ENCODE measurements at regions not wholly inside any gene's neighbourhood (a gene's known extent, or its start where the extent isn't known, plus 50 kb on each side); places are given as distances from the start of the nearest gene placed in this dataset.

DNA sequence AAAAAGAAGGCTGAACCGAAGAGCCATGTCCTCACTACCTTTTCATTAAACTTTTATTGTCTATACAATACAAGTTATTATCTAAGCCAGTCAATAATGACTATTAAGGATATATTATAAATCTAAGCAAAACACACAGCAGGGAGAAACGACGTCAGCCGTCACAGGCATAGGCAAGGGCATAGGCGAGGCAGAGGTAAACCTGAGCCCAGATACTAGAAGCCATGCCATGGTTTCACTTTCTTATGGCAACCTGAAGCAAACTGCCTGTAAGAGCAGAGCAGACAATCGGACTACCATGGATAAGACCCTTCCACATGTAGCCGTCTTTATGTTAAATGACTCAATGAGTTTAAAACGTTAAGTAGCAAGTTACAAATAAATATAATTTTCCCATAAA is 238.5 kb upstream of the ZNF521 start:
- Histone ChIP-seq H3K27ac (no peak overlapping the region), H3K9me3 (no peaks in the 10 kb centered on the region), H3K4me1 (no peaks in the 10 kb centered on the region), H3K4me3 (no peak overlapping the region), H3K4me2 (no peak overlapping the region)
- ChIA-PET POLR2A (no interaction called here), CTCF (interaction anchor here (0.6 kb wide), 1 partner anchor 179 kb away, joined by 3 read pairs; no protein-coding TSS in a partner anchor)
- FAIRE-seq = no peak
- no peak for ATAC-seq
- WGBS (ENCODE audit: missing lambda C conversion rate) = 27% methylated on average over 8 of the region's 8 CpGs
- no peak for DNase-seq (ENCODE audit: low read depth in 1 of 2, low spot score in 1 of 2)
- no peak for TF ChIP-seq RCOR1 (IDR thresholded peaks at IDR 0.05; ENCODE audit: low read depth, low read length)
- no peak for TF ChIP-seq CBX8 (IDR thresholded peaks at IDR 0.05)
- TF ChIP-seq CBX2 (IDR thresholded peaks at IDR 0.05; ENCODE audit: borderline replicate concordance, low read depth) = no peak
- TF ChIP-seq MAFK (IDR thresholded peaks at IDR 0.05; ENCODE audit: partially characterized antibody) = no peak
- TF ChIP-seq GATA3 (IDR thresholded peaks at IDR 0.05; ENCODE audit: borderline replicate concordance) = no peak
- TF ChIP-seq POLR2AphosphoS2 (conservative IDR thresholded peaks at IDR 0.05; ENCODE audit: low read length) = no peak
- TF ChIP-seq, protein P1, sequence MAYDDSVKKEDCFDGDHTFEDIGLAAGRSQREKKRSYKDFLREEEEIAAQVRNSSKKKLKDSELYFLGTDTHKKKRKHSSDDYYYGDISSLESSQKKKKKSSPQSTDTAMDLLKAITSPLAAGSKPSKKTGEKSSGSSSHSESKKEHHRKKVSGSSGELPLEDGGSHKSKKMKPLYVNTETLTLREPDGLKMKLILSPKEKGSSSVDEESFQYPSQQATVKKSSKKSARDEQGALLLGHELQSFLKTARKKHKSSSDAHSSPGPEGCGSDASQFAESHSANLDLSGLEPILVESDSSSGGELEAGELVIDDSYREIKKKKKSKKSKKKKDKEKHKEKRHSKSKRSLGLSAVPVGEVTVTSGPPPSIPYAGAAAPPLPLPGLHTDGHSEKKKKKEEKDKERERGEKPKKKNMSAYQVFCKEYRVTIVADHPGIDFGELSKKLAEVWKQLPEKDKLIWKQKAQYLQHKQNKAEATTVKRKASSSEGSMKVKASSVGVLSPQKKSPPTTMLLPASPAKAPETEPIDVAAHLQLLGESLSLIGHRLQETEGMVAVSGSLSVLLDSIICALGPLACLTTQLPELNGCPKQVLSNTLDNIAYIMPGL (CRISPR knock-in tag; IDR thresholded peaks at IDR 0.05; ENCODE audit: borderline replicate concordance) = no peak
- TF ChIP-seq, protein P2, sequence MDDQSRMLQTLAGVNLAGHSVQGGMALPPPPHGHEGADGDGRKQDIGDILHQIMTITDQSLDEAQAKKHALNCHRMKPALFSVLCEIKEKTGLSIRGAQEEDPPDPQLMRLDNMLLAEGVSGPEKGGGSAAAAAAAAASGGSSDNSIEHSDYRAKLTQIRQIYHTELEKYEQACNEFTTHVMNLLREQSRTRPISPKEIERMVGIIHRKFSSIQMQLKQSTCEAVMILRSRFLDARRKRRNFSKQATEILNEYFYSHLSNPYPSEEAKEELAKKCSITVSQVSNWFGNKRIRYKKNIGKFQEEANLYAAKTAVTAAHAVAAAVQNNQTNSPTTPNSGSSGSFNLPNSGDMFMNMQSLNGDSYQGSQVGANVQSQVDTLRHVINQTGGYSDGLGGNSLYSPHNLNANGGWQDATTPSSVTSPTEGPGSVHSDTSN (IDR thresholded peaks at IDR 0.05) = no peak
- TF ChIP-seq KDM1A (IDR thresholded peaks at IDR 0.05; ENCODE audit: low read depth) = no peak
- no peak for TF ChIP-seq HOXB5 (CRISPR knock-in tag; IDR thresholded peaks at IDR 0.05)
- TF ChIP-seq, protein P3, sequence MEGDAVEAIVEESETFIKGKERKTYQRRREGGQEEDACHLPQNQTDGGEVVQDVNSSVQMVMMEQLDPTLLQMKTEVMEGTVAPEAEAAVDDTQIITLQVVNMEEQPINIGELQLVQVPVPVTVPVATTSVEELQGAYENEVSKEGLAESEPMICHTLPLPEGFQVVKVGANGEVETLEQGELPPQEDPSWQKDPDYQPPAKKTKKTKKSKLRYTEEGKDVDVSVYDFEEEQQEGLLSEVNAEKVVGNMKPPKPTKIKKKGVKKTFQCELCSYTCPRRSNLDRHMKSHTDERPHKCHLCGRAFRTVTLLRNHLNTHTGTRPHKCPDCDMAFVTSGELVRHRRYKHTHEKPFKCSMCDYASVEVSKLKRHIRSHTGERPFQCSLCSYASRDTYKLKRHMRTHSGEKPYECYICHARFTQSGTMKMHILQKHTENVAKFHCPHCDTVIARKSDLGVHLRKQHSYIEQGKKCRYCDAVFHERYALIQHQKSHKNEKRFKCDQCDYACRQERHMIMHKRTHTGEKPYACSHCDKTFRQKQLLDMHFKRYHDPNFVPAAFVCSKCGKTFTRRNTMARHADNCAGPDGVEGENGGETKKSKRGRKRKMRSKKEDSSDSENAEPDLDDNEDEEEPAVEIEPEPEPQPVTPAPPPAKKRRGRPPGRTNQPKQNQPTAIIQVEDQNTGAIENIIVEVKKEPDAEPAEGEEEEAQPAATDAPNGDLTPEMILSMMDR (IDR thresholded peaks at IDR 0.05) = no peak
- no peak for TF ChIP-seq POLR2A (IDR thresholded peaks at IDR 0.05; ENCODE audit: low read length)
- TF ChIP-seq RFX5 (IDR thresholded peaks at IDR 0.05) = no peak
- no peak for TF ChIP-seq KDM5A (IDR thresholded peaks at IDR 0.05)
- TF ChIP-seq, protein P4, sequence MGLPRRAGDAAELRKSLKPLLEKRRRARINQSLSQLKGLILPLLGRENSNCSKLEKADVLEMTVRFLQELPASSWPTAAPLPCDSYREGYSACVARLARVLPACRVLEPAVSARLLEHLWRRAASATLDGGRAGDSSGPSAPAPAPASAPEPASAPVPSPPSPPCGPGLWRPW (IDR thresholded peaks at IDR 0.05) = no peak
- TF ChIP-seq TFCP2L1 (CRISPR knock-in tag; IDR thresholded peaks at IDR 0.05) = no peak
- TF ChIP-seq RNF2 (IDR thresholded peaks at IDR 0.05; ENCODE audit: borderline replicate concordance, low read depth) = no peak
- TF ChIP-seq JUNB (IDR thresholded peaks at IDR 0.05) = no peak
- no peak for TF ChIP-seq RARB (CRISPR knock-in tag; IDR thresholded peaks at IDR 0.05)
- TF ChIP-seq CHD4 (IDR thresholded peaks at IDR 0.05; ENCODE audit: borderline replicate concordance) = no peak

DNA sequence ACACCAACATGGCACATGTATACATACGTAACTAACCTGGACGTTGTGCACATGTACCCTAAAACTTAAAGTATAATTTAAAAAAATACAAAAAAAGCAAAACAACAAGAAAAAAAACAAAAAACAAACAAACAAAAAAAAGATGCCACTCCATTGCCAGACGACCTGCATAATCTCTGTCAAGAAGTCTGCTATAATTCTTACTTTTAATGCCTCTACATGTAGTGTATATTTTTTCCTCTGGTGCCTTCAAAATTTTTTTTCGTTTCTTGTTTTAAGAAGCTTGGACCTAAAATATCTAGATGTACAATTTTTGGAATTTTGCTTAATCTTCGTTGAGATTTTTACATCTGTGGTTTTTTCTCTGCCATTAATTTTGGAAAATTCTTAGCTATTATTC is 235.6 kb upstream of the ZNF521 start:
- Histone ChIP-seq H3K27ac (no peak overlapping the region), H3K9me3 (no peaks in the 10 kb centered on the region), H3K4me1 (no peaks in the 10 kb centered on the region), H3K4me3 (no peak overlapping the region), H3K4me2 (no peak overlapping the region)
- no peak for ATAC-seq
- WGBS (ENCODE audit: missing lambda C conversion rate) = 38% methylated on average over 5 of the region's 5 CpGs
- CTCF ChIA-PET = no interaction called here
- POLR2A ChIA-PET = no interaction called here
- DNase-seq (ENCODE audit: low read depth in 1 of 2, low spot score in 1 of 2) = no peak
- no peak for FAIRE-seq
- TF ChIP-seq, protein P5, sequence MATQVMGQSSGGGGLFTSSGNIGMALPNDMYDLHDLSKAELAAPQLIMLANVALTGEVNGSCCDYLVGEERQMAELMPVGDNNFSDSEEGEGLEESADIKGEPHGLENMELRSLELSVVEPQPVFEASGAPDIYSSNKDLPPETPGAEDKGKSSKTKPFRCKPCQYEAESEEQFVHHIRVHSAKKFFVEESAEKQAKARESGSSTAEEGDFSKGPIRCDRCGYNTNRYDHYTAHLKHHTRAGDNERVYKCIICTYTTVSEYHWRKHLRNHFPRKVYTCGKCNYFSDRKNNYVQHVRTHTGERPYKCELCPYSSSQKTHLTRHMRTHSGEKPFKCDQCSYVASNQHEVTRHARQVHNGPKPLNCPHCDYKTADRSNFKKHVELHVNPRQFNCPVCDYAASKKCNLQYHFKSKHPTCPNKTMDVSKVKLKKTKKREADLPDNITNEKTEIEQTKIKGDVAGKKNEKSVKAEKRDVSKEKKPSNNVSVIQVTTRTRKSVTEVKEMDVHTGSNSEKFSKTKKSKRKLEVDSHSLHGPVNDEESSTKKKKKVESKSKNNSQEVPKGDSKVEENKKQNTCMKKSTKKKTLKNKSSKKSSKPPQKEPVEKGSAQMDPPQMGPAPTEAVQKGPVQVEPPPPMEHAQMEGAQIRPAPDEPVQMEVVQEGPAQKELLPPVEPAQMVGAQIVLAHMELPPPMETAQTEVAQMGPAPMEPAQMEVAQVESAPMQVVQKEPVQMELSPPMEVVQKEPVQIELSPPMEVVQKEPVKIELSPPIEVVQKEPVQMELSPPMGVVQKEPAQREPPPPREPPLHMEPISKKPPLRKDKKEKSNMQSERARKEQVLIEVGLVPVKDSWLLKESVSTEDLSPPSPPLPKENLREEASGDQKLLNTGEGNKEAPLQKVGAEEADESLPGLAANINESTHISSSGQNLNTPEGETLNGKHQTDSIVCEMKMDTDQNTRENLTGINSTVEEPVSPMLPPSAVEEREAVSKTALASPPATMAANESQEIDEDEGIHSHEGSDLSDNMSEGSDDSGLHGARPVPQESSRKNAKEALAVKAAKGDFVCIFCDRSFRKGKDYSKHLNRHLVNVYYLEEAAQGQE (IDR thresholded peaks at IDR 0.05) = no peak
- TF ChIP-seq POLR2AphosphoS2 (conservative IDR thresholded peaks at IDR 0.05; ENCODE audit: low read length) = no peak
- no peak for TF ChIP-seq CBX2 (IDR thresholded peaks at IDR 0.05; ENCODE audit: borderline replicate concordance, low read depth)
- no peak for TF ChIP-seq PHF8 (IDR thresholded peaks at IDR 0.05; ENCODE audit: borderline replicate concordance, low read depth)
- TF ChIP-seq, protein P2 (IDR thresholded peaks at IDR 0.05) = no peak
- no peak for TF ChIP-seq KDM5A (IDR thresholded peaks at IDR 0.05)
- no peak for TF ChIP-seq RNF2 (IDR thresholded peaks at IDR 0.05; ENCODE audit: borderline replicate concordance, low read depth)
- TF ChIP-seq, protein P3 (IDR thresholded peaks at IDR 0.05) = no peak
- TF ChIP-seq CHD2 (IDR thresholded peaks at IDR 0.05; ENCODE audit: low read length, partially characterized antibody) = no peak
- TF ChIP-seq ZFP36 (IDR thresholded peaks at IDR 0.05; ENCODE audit: borderline replicate concordance, partially characterized antibody) = no peak
- TF ChIP-seq EHMT2 (IDR thresholded peaks at IDR 0.05; ENCODE audit: low read depth) = no peak
- TF ChIP-seq HDAC2 (IDR thresholded peaks at IDR 0.05) = no peak

Data from A549 (cell line).